ENCODE measurements at regions not wholly inside any gene's neighbourhood (a gene's known extent, or its start where the extent isn't known, plus 50 kb on each side); places are given as distances from the start of the nearest gene placed in this dataset.
"Not testable (repeated sequence)": the region's sequence is repeated elsewhere in the genome, so short reads cannot be mapped to it uniquely, and the experiment has no call there.

DNA sequence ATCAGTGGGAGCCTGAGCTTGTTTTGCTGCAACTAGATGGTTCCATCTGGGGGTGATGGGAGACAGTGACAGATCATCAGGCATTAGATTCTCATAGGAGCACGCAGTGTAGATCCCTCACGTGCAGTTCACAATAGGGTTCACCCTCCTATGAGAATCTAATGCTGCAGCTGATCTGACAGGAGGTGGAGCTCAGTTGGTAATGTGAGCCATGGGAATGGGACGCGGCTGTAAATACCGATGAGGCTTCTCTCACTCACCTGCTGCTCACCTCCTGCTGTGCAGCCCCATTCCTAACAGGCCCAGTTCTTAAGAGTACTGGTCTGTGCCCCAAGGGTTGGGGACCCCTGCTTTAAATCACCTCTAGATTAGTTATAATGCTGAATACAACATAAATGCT is 137.5 kb upstream of the PLEKHM1 start:
- FAIRE-seq, result no peak
- DNase-seq (ENCODE audit: insufficient read length, low spot score), result no peak
- no peak for TF ChIP-seq POLR2A (IDR thresholded peaks at IDR 0.05; ENCODE audit: low read depth, low read length)

DNA sequence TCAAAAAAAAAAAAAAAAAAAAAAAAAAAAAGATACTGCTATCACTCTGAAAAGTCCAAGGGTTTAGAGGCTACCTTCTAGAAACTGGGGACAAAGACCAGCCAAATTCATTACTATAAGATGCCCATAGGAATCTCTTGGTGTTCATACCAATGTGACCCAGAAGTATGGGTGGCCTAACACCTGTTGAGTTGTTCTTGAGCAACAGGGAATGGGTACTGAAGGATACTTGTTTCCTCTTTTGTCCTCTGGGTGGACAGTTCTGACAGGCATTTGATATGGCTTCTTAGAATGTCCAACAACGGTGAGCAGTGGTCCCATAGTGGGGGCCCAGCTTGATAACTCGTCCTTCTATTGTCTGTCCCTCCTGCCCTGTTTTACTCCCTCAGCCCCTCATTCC is 141.4 kb upstream of the PLEKHM1 start:
- FAIRE-seq (no peak), DNase-seq (ENCODE audit: insufficient read length, low spot score) (no peak)
- no peak for TF ChIP-seq POLR2A (IDR thresholded peaks at IDR 0.05; ENCODE audit: low read depth, low read length)

DNA sequence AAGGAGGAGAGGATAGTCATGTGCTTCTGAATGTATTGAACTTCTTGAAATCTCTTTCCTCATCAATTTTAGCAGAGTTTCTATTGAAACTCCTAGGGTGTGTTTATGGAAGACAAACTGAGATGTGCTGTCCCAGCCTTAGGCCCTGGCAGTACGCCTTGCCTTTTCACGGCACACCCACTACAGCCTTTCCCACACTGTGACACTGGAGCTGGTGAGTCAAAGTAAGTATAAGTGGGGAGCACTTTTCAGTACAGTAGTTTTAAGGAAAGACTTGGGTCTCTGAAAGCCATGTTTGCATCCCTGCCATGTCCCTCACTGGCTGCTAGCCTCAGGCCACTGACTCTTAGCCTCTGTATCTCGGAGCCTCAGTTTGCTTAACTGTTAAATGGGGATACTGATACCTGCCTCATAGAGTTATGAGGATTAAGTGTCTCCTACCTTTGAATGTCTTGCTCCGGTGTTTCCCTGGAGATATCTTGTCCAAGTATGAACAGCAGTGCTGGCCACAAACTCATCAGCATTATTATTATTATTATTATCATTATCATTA is 144.7 kb upstream of the CRHR1 start:
- DNase-seq (ENCODE audit: insufficient read length, low spot score) (no peak), FAIRE-seq (no peak)
- no peak for TF ChIP-seq POLR2A (IDR thresholded peaks at IDR 0.05; ENCODE audit: low read depth, low read length)

DNA sequence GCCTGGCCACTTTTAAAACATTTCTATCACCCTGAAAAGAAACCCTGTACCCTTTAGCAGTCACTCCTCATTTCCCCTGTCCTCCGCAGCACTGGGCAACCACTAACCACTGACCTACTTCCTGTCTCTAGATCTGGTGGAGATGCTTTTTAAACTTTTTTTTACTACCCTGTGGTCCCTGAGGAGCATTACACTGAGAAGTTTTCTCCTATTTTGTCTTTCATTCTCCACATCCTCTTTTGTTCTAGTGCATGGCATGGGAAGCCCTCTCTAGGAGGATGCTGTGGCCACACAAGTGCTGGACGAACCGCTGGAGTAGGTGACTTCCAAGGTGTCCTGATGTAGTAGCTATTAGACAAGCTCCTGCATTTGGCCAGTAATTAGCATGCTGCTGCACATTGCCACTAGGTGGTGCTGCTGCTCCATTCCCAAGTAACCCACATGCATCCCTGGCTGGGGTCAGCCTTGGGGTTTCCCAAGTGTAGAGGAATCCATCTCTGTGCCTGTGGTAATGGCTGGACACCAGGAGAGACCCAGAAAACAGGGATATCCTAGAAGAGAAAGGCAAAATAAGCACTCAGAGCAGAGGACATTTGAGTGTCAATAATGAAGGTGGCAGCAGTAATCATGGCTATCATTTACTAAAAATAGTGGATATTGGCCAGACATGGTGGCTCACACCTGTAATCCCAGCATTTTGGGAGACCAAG is 143.8 kb upstream of the CRHR1 start:
- peak; percentile 85 for DNase-seq (ENCODE audit: insufficient read length, low spot score)
- FAIRE-seq, result peak; percentile 45
- no peak for TF ChIP-seq POLR2A (IDR thresholded peaks at IDR 0.05; ENCODE audit: low read depth, low read length)

- no peak for TF ChIP-seq POLR2A (IDR thresholded peaks at IDR 0.05; ENCODE audit: low read depth, low read length)
- DNase-seq (ENCODE audit: insufficient read length, low spot score), result no peak
- FAIRE-seq, result no peak
These were observed 142.6 kb upstream of the CRHR1 start for GRCh38 chr17:45641541-45641940.

DNA sequence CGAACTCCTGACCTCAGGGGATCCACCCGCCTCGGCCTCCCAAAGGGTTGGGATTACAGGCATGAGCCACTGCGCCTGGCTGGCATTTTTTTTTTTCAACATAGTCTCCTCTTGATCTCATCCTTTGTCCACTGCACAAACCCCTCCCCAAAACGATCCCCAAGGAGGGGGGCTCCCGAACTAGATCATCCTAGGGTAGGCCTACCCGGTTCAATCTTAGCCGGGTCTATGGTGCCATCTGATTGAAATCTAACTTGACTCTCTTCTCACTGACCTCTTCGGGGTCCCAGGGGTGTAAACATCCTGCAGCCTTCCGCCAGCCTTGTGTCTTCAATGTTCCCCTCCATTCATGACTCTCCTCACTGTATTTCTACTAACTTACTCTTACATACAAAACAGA is 140.5 kb upstream of the CRHR1 start:
- FAIRE-seq, result no peak
- DNase-seq (ENCODE audit: insufficient read length, low spot score), result no peak
- no peak for TF ChIP-seq POLR2A (IDR thresholded peaks at IDR 0.05; ENCODE audit: low read depth, low read length)

- not testable (repeated sequence) for DNase-seq (ENCODE audit: insufficient read length, low spot score); FAIRE-seq
These were observed 139.5 kb upstream of the CRHR1 start for GRCh38 chr17:45644637-45645036.

GRCh38 chr17:45645330-45645729 is 138.8 kb upstream of the CRHR1 start:
- DNase-seq (ENCODE audit: insufficient read length, low spot score) (no peak), FAIRE-seq (no peak)
- TF ChIP-seq POLR2A (IDR thresholded peaks at IDR 0.05; ENCODE audit: low read depth, low read length), result no peak

DNA sequence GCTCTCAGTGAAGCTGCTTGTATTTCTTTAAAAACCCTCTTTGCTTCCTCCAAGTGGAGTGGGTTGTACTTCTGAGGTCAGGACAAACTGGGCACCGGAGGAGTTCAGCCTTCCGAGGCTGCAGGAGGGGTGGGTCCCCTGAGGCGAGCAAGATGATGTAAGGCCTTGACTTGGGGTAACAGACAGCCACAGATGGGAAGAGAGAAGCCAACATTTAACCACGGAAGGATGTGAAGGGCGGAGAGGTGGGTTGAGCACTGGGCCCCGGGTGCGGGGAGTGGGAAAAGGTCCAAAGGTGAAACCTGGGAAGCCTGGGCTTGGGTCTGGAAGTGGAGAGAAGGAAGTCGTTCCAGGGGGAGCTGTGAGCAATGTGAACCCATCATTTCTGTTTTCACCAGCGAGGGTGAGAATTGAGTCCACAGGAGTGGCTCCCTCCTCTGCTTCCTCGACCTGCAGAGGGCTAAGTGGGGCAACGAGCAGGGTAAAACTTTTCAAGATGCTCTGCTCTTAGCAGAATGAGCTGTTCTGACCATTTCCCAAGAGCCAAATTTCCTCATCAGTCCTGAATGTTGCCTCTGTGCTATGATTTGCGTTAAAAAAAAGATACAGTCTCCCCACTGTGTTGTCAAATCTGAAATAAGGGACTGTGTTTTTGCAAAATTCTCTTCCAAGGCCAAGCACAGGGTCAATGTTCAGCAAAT is 137.7 kb upstream of the CRHR1 start:
- TF ChIP-seq POLR2A (IDR thresholded peaks at IDR 0.05; ENCODE audit: low read depth, low read length), result no peak
- DNase-seq (ENCODE audit: insufficient read length, low spot score) (no peak), FAIRE-seq (no peak)

GRCh38 chr17:45648642-45649041 is 135.5 kb upstream of the CRHR1 start:
- FAIRE-seq (no peak), DNase-seq (ENCODE audit: insufficient read length, low spot score) (no peak)
- no peak for TF ChIP-seq POLR2A (IDR thresholded peaks at IDR 0.05; ENCODE audit: low read depth, low read length)

DNA sequence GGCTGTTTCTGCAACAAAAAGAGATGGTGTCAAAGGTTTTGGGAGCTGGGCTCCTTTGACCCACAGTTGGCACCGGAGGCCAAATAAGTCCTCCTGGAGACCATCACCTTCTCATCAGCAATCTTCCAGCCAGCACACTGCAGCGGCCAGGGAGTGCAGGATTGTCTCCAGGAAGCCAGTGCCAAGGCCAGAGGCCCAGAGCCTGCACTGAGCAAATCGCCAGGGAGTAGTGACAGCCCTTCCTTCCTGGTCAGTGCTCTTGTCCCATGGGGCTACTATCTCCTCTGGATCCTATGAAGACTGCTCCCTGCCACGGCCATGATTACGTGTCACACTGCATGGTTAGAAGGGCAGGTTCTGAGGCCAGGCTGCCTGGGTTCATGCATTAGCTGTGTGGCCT is 134.3 kb upstream of the CRHR1 start:
- no peak for TF ChIP-seq POLR2A (IDR thresholded peaks at IDR 0.05; ENCODE audit: low read depth, low read length)
- FAIRE-seq, result no peak
- DNase-seq (ENCODE audit: insufficient read length, low spot score), result no peak

- TF ChIP-seq POLR2A (IDR thresholded peaks at IDR 0.05; ENCODE audit: low read depth, low read length), result no peak
- DNase-seq (ENCODE audit: insufficient read length, low spot score) (no peak), FAIRE-seq (no peak)
These were observed 133.6 kb upstream of the CRHR1 start for GRCh38 chr17:45650561-45650960.

DNA sequence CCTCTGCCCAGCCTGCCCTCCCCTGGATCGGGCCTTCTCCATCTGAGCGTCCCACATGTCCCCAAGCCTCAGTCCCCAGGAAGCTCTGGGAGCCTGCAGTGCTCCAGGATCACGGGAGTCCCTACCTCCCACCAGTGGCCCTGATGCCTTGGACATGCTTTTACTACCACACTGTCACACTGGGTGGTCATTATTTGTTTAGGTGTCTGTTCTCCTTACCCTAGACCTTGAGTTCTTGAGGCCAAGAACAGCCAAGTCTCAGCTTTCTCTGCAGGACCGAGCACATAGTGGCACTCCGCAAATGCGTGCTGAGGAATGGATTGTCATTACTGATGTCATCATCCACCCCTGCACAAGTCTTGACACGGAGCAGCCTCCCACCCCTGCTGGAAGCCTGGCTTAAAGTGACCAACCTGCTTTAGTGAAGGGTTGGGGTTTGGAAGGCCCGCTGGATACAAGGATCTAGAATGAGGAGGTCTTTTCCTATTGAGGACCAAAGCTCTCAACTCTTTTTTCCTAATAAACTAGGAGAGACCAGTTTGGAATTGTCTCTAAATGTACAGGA is 132.9 kb upstream of the CRHR1 start:
- TF ChIP-seq POLR2A (IDR thresholded peaks at IDR 0.05; ENCODE audit: low read depth, low read length), result no peak
- FAIRE-seq, result no peak
- no peak for DNase-seq (ENCODE audit: insufficient read length, low spot score)

DNA sequence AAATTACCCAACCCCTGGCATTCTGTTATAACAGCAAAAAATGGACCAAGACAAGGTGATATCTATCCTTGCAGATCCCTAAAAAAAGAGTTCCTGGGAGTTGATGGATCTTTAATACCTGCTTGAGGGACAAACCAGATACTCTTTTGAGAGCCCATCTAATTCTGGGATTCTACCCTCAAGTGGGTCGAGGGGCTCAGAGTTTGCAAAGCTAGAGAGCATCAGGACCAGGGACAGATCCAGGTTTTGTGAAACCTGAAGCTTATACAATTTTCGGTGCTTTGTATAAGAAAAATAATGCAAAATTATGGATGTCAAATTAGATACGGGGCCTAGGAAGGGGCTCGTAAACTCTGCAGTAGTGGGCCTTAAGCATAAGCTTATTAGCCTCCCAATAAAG is 130.5 kb upstream of the CRHR1 start:
- TF ChIP-seq POLR2A (IDR thresholded peaks at IDR 0.05; ENCODE audit: low read depth, low read length), result no peak
- DNase-seq (ENCODE audit: insufficient read length, low spot score) (no peak), FAIRE-seq (no peak)

Data from H54 (cell line).